ENCODE measurements at regions not wholly inside any gene's neighbourhood (a gene's known extent, or its start where the extent isn't known, plus 50 kb on each side); places are given as distances from the start of the nearest gene placed in this dataset.

GRCh38 chr15:46442901-46443590 lies 808.2 kb downstream of the SQOR start:
- no peak overlapping the region for H3K9ac ChIP-seq (ENCODE audit: extremely low read depth, insufficient read length, low read length)
- WGBS (ENCODE audit: extremely low coverage, insufficient read length, low lambda C conversion rate) = no CpG with 5 or more reads among the region's 1 CpG
- H2BK5ac ChIP-seq (ENCODE audit: insufficient read length, low read length) = no peak overlapping the region
- no peak overlapping the region for H2BK120ac ChIP-seq (ENCODE audit: low read depth, low read length, poor library complexity, severe bottlenecking)
- no peak overlapping the region for H3K23ac ChIP-seq (ENCODE audit: insufficient read length, low read depth, low read length)
- H2AK5ac ChIP-seq (ENCODE audit: insufficient read length, low read length) = no peak overlapping the region
- Mint-ChIP-seq H3K27me3 (ENCODE audit: low read depth) (no peaks in the 10 kb centered on the region), H3K4me1 (peaks cover 0 to 7% of the 10 kb centered on the region in 2 experiments; a peak in 1 of 4 replicates), H3K36me3 (ENCODE audit: insufficient read depth in 1 of 3, low read depth in 3 of 3) (no peaks in the 10 kb centered on the region; a peak in 2 of 7 replicates), H3K27ac (no peak overlapping the region), H3K9me3 (peaks cover 0 to 6% of the 10 kb centered on the region in 2 experiments; a peak in 3 of 5 replicates), H3K4me3 (no peak overlapping the region)
- TF ChIP-seq CTCF (conservative IDR thresholded peaks at IDR 0.05) = no peak
- no peaks in the 10 kb centered on the region for H3K4me1 ChIP-seq (ENCODE audit: insufficient read depth, low read length)
- H2BK20ac ChIP-seq (ENCODE audit: low read depth, low read length, poor library complexity, severe bottlenecking) = no peak overlapping the region
- no peak overlapping the region for H4K5ac ChIP-seq (ENCODE audit: insufficient read length, low read depth, low read length)
- no peak overlapping the region for H4K8ac ChIP-seq (replicated peaks; ENCODE audit: insufficient read length, low read depth, low read length)
- DNase-seq = no peak
- H3K14ac ChIP-seq (ENCODE audit: insufficient read depth, low read length) = no peak overlapping the region
- no peak overlapping the region for H2BK15ac ChIP-seq (ENCODE audit: low read depth, low read length)
- no peaks in the 10 kb centered on the region for H3K27me3 ChIP-seq (ENCODE audit: insufficient read depth, low read length)
- H3K79me2 ChIP-seq (ENCODE audit: insufficient read depth, low read length) = no peaks in the 10 kb centered on the region
- no peak overlapping the region for H3K56ac ChIP-seq (ENCODE audit: insufficient read length, low read depth, low read length)
- H3T11ph ChIP-seq (ENCODE audit: low read length) = no peak overlapping the region
- no peaks in the 10 kb centered on the region for H4K20me1 ChIP-seq (ENCODE audit: control insufficient read depth, insufficient read depth, insufficient read length)
- H3K9me3 ChIP-seq (ENCODE audit: control insufficient read depth, low read depth, low read length) = no peaks in the 10 kb centered on the region
- H3K18ac ChIP-seq (ENCODE audit: insufficient read length, low read depth, low read length) = no peak overlapping the region
- H3K27ac ChIP-seq (ENCODE audit: insufficient read length, low read depth, low read length) = no peak overlapping the region
- H3K79me1 ChIP-seq (ENCODE audit: insufficient read depth, low read depth, low read length, poor library complexity, severe bottlenecking) = no peaks in the 10 kb centered on the region
- no peak overlapping the region for H3K4me2 ChIP-seq (ENCODE audit: insufficient read depth, insufficient read length, low read length)
- no peak overlapping the region for H2BK12ac ChIP-seq (ENCODE audit: insufficient read length, low read depth, low read length)
- no peak overlapping the region for H4K91ac ChIP-seq (ENCODE audit: insufficient read length, low read depth, low read length)
- no peak overlapping the region for H2AFZ ChIP-seq (ENCODE audit: low read length)
- H3K23me2 ChIP-seq (ENCODE audit: insufficient read length, low read depth, low read length, poor library complexity, severe bottlenecking) = no peaks in the 10 kb centered on the region
- H3K4ac ChIP-seq (ENCODE audit: low read depth, low read length) = no peak overlapping the region

Measured in H9 (cell line).